Prostate gland (tissue), 2 donors: ENCODE measurements at regions not wholly inside any gene's neighbourhood (a gene's known extent, or its start where the extent isn't known, plus 50 kb on each side); places are given as distances from the start of the nearest gene placed in this dataset.
"Not testable (repeated sequence)": the region's sequence is repeated elsewhere in the genome, so short reads cannot be mapped to it uniquely, and the experiment has no call there.

Source experiments
- POLR2AphosphoS5 ChIP-seq: sonication (generic); formaldehyde crosslinking; IDR thresholded peaks from one replicate; pipeline ENCODE4 v1.6.1; 2017; ENCODE audit warnings: antibody characterized with exemption
- TF ChIP-seq, protein P1 (sequence below), 4 experiments: fragments of 200-600 bp in 2 of 4; fragments of 450-650 bp in 2 of 4; sonication (generic) in 2 of 4; IDR thresholded peaks; 1 replicate in 3 of 4; 2 replicates in 1 of 4; pipeline ENCODE4 v1.5.1; 2016 to 2019; ENCODE audit warnings: antibody characterized with exemption in 4 of 4, mild to moderate bottlenecking in 2 of 4, moderate library complexity in 2 of 4

- not testable (repeated sequence) for TF ChIP-seq POLR2AphosphoS5
- TF ChIP-seq, protein P1, sequence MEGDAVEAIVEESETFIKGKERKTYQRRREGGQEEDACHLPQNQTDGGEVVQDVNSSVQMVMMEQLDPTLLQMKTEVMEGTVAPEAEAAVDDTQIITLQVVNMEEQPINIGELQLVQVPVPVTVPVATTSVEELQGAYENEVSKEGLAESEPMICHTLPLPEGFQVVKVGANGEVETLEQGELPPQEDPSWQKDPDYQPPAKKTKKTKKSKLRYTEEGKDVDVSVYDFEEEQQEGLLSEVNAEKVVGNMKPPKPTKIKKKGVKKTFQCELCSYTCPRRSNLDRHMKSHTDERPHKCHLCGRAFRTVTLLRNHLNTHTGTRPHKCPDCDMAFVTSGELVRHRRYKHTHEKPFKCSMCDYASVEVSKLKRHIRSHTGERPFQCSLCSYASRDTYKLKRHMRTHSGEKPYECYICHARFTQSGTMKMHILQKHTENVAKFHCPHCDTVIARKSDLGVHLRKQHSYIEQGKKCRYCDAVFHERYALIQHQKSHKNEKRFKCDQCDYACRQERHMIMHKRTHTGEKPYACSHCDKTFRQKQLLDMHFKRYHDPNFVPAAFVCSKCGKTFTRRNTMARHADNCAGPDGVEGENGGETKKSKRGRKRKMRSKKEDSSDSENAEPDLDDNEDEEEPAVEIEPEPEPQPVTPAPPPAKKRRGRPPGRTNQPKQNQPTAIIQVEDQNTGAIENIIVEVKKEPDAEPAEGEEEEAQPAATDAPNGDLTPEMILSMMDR (IDR thresholded peaks at IDR 0.05), result not testable (repeated sequence)
Measured at GRCh38 chr16:29160171-29160570, 175.3 kb downstream of the LAT start.
